ENCODE measurements at regions not wholly inside any gene's neighbourhood (a gene's known extent, or its start where the extent isn't known, plus 50 kb on each side); places are given as distances from the start of the nearest gene placed in this dataset.

DNA sequence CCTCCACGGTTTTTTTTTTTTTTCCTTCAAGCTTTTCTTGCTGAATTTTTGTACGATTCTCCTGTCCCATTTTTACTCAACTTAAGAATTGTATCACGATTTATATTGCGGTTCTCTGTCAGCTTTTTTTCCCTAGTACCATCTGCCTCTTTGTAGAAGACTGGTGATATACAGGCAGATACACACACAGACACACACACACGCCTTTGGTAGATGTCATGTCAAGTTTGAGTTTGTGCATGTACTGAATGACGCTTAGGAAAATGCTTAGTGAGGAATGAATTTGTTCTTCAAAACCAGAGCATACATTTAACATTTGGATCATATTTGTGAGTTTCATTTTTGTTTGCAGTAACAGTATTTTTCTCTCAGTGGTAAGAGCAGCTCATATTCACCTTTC lies 82.0 kb upstream of the MBNL2 start:
- TF ChIP-seq, protein P1, sequence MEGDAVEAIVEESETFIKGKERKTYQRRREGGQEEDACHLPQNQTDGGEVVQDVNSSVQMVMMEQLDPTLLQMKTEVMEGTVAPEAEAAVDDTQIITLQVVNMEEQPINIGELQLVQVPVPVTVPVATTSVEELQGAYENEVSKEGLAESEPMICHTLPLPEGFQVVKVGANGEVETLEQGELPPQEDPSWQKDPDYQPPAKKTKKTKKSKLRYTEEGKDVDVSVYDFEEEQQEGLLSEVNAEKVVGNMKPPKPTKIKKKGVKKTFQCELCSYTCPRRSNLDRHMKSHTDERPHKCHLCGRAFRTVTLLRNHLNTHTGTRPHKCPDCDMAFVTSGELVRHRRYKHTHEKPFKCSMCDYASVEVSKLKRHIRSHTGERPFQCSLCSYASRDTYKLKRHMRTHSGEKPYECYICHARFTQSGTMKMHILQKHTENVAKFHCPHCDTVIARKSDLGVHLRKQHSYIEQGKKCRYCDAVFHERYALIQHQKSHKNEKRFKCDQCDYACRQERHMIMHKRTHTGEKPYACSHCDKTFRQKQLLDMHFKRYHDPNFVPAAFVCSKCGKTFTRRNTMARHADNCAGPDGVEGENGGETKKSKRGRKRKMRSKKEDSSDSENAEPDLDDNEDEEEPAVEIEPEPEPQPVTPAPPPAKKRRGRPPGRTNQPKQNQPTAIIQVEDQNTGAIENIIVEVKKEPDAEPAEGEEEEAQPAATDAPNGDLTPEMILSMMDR (IDR thresholded peaks at IDR 0.05; ENCODE audit: low read length): no peak
- TF ChIP-seq EZH2 (IDR thresholded peaks at IDR 0.05; ENCODE audit: borderline replicate concordance, low read length): no peak
